Heart right ventricle (tissue), 16 donors: ENCODE measurements at regions not wholly inside any gene's neighbourhood (a gene's known extent, or its start where the extent isn't known, plus 50 kb on each side); places are given as distances from the start of the nearest gene placed in this dataset.

ENCODE experiments used
- ATAC-seq, 8 donors: fragments of 200-7000 bp; cut with Tn5 transposase; one replicate each; pipeline ENCODE4 v1.9.1; 2020; ENCODE audit warnings: mild to moderate bottlenecking in 8 of 8, moderate library complexity in 8 of 8, moderate number of reproducible peaks in 1 of 8
- DNase-seq, 2 donors: peaks; one replicate each; pipeline ENCODE4 v3.0.0-alpha.2; 2020
- H3K27ac ChIP-seq, 10 donors: fragments of 200-600 bp; sonication (generic) in 2 of 10; one replicate each; pipeline versions ENCODE4 v1.5.0 to v1.8.0; 2020 to 2022; ENCODE audit warnings: mild to moderate bottlenecking in 3 of 10
- H3K27me3 ChIP-seq, 7 donors: fragments of 200-600 bp; one replicate each; pipeline ENCODE4 v1.8.0; 2021 to 2022; ENCODE audit warnings: mild to moderate bottlenecking in 2 of 7
- H3K36me3 ChIP-seq, 9 donors: fragments of 200-600 bp; sonication (generic) in 1 of 9; one replicate each; pipeline versions ENCODE4 v1.5.0 to v1.8.0; 2020 to 2022; ENCODE audit warnings: mild to moderate bottlenecking in 2 of 9
- H3K4me1 ChIP-seq, 9 donors: fragments of 200-600 bp; sonication (generic) in 1 of 9; one replicate each; pipeline versions ENCODE4 v1.5.0 to v1.8.0; 2020 to 2022; ENCODE audit warnings: mild to moderate bottlenecking in 4 of 9
- H3K4me3 ChIP-seq, 10 donors: fragments of 200-600 bp; sonication (generic) in 2 of 10; one replicate each; pipeline versions ENCODE4 v1.5.0 to v1.8.0; 2020 to 2022; ENCODE audit warnings: mild to moderate bottlenecking in 7 of 10, moderate library complexity in 2 of 10
- H3K9me3 ChIP-seq, 11 donors: fragments of 200-600 bp in 10 of 11; sonication (generic) in 2 of 11; one replicate each; pipeline versions ENCODE4 v1.5.0 to v1.8.0; 2013 to 2022; ENCODE audit warnings: mild to moderate bottlenecking in 2 of 11, control low read depth in 1 of 11, moderate library complexity in 1 of 11
- WGBS, 2 donors: extraction: QIAGEN DNeasy Blood & Tissue Kit; methylation state at CpG; one replicate each; pipeline ENCODE4 v1.1.7; 2013; ENCODE audit warnings: inconsistent platforms in 1 of 2; 5-methylcytosine and 5-hydroxymethylcytosine counted together
- intact Hi-C, 10 donors: fragments of 100-400 bp; cut with DNase I; formaldehyde crosslinking; loops; one replicate each; pipeline versions ENCODE4 v1.11.1 to v1.14.2; 2022
- TF ChIP-seq, protein P1 (sequence below), 9 donors: fragments of 200-600 bp; sonication (generic) in 2 of 9; IDR thresholded peaks; one replicate each; pipeline versions ENCODE4 v1.5.0 to v1.8.0; 2021 to 2022; ENCODE audit warnings: antibody characterized with exemption in 9 of 9, mild to moderate bottlenecking in 5 of 9, moderate library complexity in 1 of 9
- donor health status: Arrhythmogenic right ventricular cardiomyopathy.
- donor health status: ischemic (EF 13 %, LVEDD 7.1; RV severe dilation, severe dysfunction).
- donor health status: healthy with polysubstance abuse.
- donor health status: DM: no; HTN: yes; CAD: no.
- donor health status: DM: no; HTN: no; CAD: no.
- donor health status: ischemic (EF 25% LVEDD 6.9; RV normal size, moderate dysfunction).
- donor health status: ischemic (EF 25% LVEDD 5.7; RV mildly dilated, moderate dysfunction).
- donor health status: healthy.
- donor health status: DM: yes; HTN: yes; CAD: no.
- donor health status: Ischemic cardiomyopathy.
- donor health status: ischemic (EF 35%, LVEDD 5.7; RV mildly dilated, moderate dysfunction).
- donor health status: nonischemic (EF 11% LVEDD 7.7; RV severe dilation, severe dysfunction).
- donor health status: DM: yes; HTN: yes; CAD: no.
- donor health status: PGD.
- donor health status: ischemic (EF 29% LVEDD 5.4; RV normal size, mild dysfunction).
- donor health status: nonischemic (EF 23%, LVEDD 6.1; RV moderate dilation, normal function).

DNA sequence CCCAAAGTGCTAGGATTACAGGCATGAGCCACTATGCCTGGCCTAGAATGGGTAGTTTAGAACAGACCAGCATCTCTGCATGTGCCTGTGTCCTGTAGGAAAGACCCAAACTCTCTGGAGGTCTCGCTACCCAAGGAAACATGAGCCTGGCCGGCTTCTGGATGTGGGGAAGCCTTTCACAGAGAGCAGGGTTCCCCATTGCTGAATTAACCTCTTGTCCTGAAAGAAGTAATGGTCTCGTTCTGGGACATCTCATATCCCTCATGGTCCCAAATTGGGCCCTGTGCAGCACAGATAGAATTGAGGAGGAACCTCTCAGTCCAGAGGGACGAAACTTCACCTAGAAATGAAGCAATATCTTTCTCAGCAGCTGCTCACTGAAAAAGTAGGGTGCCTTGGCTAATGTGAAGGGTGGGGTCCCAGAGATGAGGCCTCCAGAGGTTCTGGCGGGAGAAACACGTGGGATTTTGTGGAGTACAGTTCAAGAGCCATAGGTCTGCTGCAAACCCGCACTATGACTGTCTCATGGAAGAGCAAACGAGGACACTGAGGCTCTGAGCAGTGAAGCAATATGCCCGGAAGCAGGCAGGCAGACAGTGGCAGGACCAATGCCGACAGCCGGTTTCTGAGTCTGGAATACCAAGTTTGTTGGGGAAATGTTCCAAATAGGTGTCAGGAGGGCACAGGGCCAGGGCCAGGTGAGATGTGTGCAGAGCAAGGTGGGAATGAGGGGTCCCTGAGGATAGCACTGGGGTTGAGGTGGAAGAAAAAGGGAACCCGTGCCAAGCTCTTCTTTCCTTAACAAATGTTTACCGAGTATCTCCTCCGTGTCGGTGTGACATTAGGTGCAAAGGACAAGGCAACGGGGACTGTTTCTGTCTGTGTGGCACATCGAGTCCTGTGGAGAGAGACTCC is 121.0 kb upstream of the TWIST2 start:
- H3K27ac ChIP-seq, result no peak overlapping the region
- peaks cover 0 to 23% (median 15%) of the 10 kb centered on the region in 9 donors for H3K4me1 ChIP-seq
- intact Hi-C loops, result loop anchor here in 1 of 10 donors (5.0 kb wide), 1 partner anchor 60 kb away; no protein-coding TSS in a partner anchor
- no peak for ATAC-seq
- H3K4me3 ChIP-seq, result no peak overlapping the region
- WGBS, 2 donors, result 78 to 82% methylated on average over 17 of the region's 17 CpGs
- H3K36me3 ChIP-seq, result no peaks in the 10 kb centered on the region
- TF ChIP-seq, protein P1, sequence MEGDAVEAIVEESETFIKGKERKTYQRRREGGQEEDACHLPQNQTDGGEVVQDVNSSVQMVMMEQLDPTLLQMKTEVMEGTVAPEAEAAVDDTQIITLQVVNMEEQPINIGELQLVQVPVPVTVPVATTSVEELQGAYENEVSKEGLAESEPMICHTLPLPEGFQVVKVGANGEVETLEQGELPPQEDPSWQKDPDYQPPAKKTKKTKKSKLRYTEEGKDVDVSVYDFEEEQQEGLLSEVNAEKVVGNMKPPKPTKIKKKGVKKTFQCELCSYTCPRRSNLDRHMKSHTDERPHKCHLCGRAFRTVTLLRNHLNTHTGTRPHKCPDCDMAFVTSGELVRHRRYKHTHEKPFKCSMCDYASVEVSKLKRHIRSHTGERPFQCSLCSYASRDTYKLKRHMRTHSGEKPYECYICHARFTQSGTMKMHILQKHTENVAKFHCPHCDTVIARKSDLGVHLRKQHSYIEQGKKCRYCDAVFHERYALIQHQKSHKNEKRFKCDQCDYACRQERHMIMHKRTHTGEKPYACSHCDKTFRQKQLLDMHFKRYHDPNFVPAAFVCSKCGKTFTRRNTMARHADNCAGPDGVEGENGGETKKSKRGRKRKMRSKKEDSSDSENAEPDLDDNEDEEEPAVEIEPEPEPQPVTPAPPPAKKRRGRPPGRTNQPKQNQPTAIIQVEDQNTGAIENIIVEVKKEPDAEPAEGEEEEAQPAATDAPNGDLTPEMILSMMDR (IDR thresholded peaks at IDR 0.05), result no peak
- H3K9me3 ChIP-seq, result peaks cover 0 to 10% (median 0%) of the 10 kb centered on the region in 11 donors
- no peaks in the 10 kb centered on the region for H3K27me3 ChIP-seq
- no peak for DNase-seq

DNA sequence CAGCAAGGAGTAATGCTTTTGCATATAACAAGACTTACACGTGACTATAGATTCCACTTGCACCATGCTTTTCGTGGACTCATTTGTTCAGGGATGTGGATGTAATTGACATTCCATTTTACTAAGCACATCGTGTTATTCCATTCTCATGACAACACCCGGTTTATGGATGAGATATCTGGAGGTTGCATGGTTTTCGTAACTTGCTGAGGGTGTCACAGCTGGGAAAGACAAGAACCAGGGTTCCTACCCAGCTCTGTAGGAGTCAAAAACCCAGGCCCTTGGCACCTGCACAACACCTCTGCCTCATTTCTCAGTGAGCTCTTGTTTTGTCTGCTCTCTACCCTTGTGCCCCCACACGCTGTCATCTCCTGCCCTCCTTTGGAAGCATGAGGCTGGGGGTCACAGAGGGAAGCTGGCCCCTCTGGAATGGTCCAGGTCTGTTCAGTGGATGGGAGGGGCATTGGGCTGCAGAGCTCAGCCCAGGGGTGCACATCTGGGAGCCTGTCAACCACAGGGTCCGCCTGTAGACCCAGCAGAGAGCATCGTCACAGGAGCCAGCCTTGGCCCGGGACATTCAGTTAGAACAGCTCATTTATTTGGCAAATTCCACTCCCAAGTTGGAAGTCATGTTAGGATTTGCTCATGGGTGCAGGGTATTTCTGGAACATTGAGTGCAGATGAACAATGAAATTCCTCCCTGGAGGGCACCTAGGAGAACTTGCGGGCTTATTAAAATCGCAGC is 120.1 kb upstream of the TWIST2 start:
- Histone ChIP-seq H3K9me3 (peaks cover 0 to 10% (median 0%) of the 10 kb centered on the region in 11 donors), H3K27ac (peak overlapping the region in 5 of 10 donors; percentile 5 to 78 (median 61)), H3K27me3 (no peaks in the 10 kb centered on the region), H3K4me1 (peaks cover 0 to 30% (median 15%) of the 10 kb centered on the region in 9 donors), H3K36me3 (no peaks in the 10 kb centered on the region), H3K4me3 (no peak overlapping the region)
- WGBS, 2 donors, result 61 to 65% methylated on average over 11 of the region's 11 CpGs
- TF ChIP-seq, protein P1 (IDR thresholded peaks at IDR 0.05), result no peak
- intact Hi-C loops, result loop anchor here in 1 of 10 donors (5.0 kb wide), 1 partner anchor 60 kb away; no protein-coding TSS in a partner anchor
- peak in 1 of 2 donors; percentile 29 for DNase-seq
- ATAC-seq, result peak; percentile 26 to 70 (median 42)

DNA sequence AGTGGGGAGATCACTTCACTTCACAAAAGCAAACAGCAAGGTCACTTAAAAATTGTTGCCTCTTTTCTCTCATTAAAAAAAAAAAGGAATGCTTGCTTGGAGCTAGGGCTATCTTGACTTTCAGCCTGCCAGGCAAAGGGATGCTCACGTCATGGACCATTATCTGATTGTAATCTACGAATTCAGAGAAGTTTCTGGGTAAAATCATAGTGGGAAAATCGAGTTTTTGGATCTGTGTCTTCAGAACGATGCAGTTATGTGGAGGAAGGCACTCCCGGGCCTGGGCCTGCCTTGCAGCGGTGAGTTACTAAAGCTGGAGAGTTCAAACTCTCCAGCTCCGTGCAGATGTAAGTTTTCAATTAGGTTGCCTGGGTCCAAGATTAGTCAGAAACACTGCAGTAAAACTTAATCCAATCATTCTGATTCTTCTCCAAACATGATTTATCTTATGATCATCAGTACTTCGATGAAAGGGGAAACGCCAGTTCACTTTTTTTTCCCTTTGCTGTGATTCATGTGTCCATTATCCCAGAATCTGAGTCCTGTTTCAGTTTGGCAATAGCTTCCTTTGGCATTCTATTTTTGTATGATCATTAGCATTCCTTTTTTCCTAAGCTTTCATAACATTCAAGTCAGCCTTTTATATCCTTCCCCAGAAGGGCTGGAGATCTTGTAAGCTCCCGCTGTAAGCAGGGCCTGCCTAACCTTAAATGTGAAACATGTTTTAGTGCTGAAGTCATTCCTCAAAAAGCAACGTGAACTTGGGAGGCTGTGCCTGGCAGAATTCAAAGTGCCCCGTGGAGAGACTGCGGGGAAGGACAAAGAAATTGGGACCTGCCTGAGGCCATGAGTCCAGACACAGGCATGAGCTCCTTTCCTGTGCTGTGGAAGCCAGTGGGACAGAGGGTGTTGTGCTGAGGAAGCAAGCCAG is 119.3 kb upstream of the TWIST2 start:
- intact Hi-C loops, result loop anchor here in 1 of 10 donors (5.0 kb wide), 1 partner anchor 59 kb away; no protein-coding TSS in a partner anchor
- no peak for DNase-seq
- H3K4me3 ChIP-seq, result no peak overlapping the region
- H3K27me3 ChIP-seq, result no peaks in the 10 kb centered on the region
- peak; percentile 49 to 73 (median 65) for ATAC-seq
- peaks cover 0 to 30% (median 15%) of the 10 kb centered on the region in 9 donors for H3K4me1 ChIP-seq
- TF ChIP-seq, protein P1 (IDR thresholded peaks at IDR 0.05), result no peak
- H3K9me3 ChIP-seq, result peaks cover 0 to 10% (median 0%) of the 10 kb centered on the region in 11 donors
- WGBS, 2 donors, result 42 to 50% methylated on average over 13 of the region's 13 CpGs
- H3K27ac ChIP-seq, result peak overlapping the region; percentile 5 to 78 (median 60)
- H3K36me3 ChIP-seq, result no peaks in the 10 kb centered on the region
